ENCODE measurements at regions not wholly inside any gene's neighbourhood (a gene's known extent, or its start where the extent isn't known, plus 50 kb on each side); places are given as distances from the start of the nearest gene placed in this dataset.
"Not testable (repeated sequence)": the region's sequence is repeated elsewhere in the genome, so short reads cannot be mapped to it uniquely, and the experiment has no call there.

- Histone ChIP-seq H3K36me3 (no peaks in the 10 kb centered on the region), H3K9me3 (replicated peaks) (no peaks in the 10 kb centered on the region), H3K27me3 (no peaks in the 10 kb centered on the region), H3K4me3 (no peak overlapping the region), H3K4me1 (no peaks in the 10 kb centered on the region), H3K27ac (no peak overlapping the region)
- no peak for DNase-seq
These were observed 1543.0 kb downstream of the SLITRK5 start for GRCh38 chr13:89214185-89214584.

GRCh38 chr13:89215319-89215718 lies 1544.1 kb downstream of the SLITRK5 start:
- H3K4me1 ChIP-seq; H3K27ac ChIP-seq; H3K27me3 ChIP-seq; H3K36me3 ChIP-seq; H3K4me3 ChIP-seq; H3K9me3 ChIP-seq (replicated peaks); DNase-seq: not testable (repeated sequence)

GRCh38 chr13:89217813-89218212 lies 1546.6 kb downstream of the SLITRK5 start:
- Histone ChIP-seq H3K27me3 (no peaks in the 10 kb centered on the region), H3K4me3 (no peak overlapping the region), H3K27ac (no peak overlapping the region), H3K36me3 (no peaks in the 10 kb centered on the region), H3K9me3 (replicated peaks) (0 out of 2 replicates have a peak, but pooled peaks cover 5% of the 10 kb centered on the region), H3K4me1 (no peaks in the 10 kb centered on the region)
- DNase-seq, result no peak

- DNase-seq, result no peak
- Histone ChIP-seq H3K36me3 (no peaks in the 10 kb centered on the region), H3K4me3 (no peak overlapping the region), H3K4me1 (no peaks in the 10 kb centered on the region), H3K9me3 (replicated peaks) (0 out of 2 replicates have a peak, but pooled peaks cover 5% of the 10 kb centered on the region), H3K27ac (no peak overlapping the region), H3K27me3 (no peaks in the 10 kb centered on the region)
These were observed 1550.5 kb downstream of the SLITRK5 start for GRCh38 chr13:89221557-89222158.

GRCh38 chr13:89227356-89227755 lies 1556.2 kb downstream of the SLITRK5 start:
- no peaks in the 10 kb centered on the region for H3K9me3 ChIP-seq (replicated peaks)
- DNase-seq, result no peak
- H3K27ac ChIP-seq, result no peak overlapping the region
- no peak overlapping the region for H3K4me3 ChIP-seq
- H3K36me3 ChIP-seq, result no peaks in the 10 kb centered on the region
- H3K4me1 ChIP-seq, result no peaks in the 10 kb centered on the region
- H3K27me3 ChIP-seq, result no peaks in the 10 kb centered on the region

GRCh38 chr13:89238496-89238895 lies 1567.3 kb downstream of the SLITRK5 start:
- Histone ChIP-seq H3K4me3 (no peak overlapping the region), H3K9me3 (replicated peaks) (no peaks in the 10 kb centered on the region), H3K27ac (no peak overlapping the region), H3K36me3 (no peaks in the 10 kb centered on the region), H3K27me3 (no peaks in the 10 kb centered on the region), H3K4me1 (no peaks in the 10 kb centered on the region; the same call in 1 of the 2 replicates)
- DNase-seq, result no peak

GRCh38 chr13:89239361-89240127 lies 1568.4 kb downstream of the SLITRK5 start:
- Histone ChIP-seq H3K36me3 (no peaks in the 10 kb centered on the region), H3K27ac (no peak overlapping the region), H3K4me1 (no peaks in the 10 kb centered on the region), H3K27me3 (no peaks in the 10 kb centered on the region), H3K4me3 (no peak overlapping the region), H3K9me3 (replicated peaks) (no peaks in the 10 kb centered on the region)
- no peak for DNase-seq

- Histone ChIP-seq H3K27me3 (no peaks in the 10 kb centered on the region), H3K4me1 (no peaks in the 10 kb centered on the region), H3K9me3 (replicated peaks) (no peaks in the 10 kb centered on the region), H3K4me3 (no peak overlapping the region), H3K27ac (no peak overlapping the region), H3K36me3 (no peaks in the 10 kb centered on the region)
- no peak for DNase-seq
These were observed 1584.8 kb downstream of the SLITRK5 start for GRCh38 chr13:89255844-89256406.

- H3K27ac ChIP-seq, result no peak overlapping the region
- H3K9me3 ChIP-seq (replicated peaks), result no peaks in the 10 kb centered on the region
- H3K4me3 ChIP-seq, result no peak overlapping the region
- DNase-seq, result peak in 1 of 2 experiments; percentile 25
- no peaks in the 10 kb centered on the region for H3K4me1 ChIP-seq
- H3K36me3 ChIP-seq, result no peaks in the 10 kb centered on the region
- no peaks in the 10 kb centered on the region for H3K27me3 ChIP-seq
These were observed 1596.6 kb downstream of the SLITRK5 start for GRCh38 chr13:89267734-89268133.

- no peaks in the 10 kb centered on the region for H3K27me3 ChIP-seq
- no peaks in the 10 kb centered on the region for H3K9me3 ChIP-seq (replicated peaks)
- H3K4me3 ChIP-seq, result no peak overlapping the region
- DNase-seq, result no peak
- no peaks in the 10 kb centered on the region for H3K36me3 ChIP-seq
- H3K27ac ChIP-seq, result no peak overlapping the region
- no peaks in the 10 kb centered on the region for H3K4me1 ChIP-seq
These were observed 1598.6 kb downstream of the SLITRK5 start for GRCh38 chr13:89269737-89270136.

- no peaks in the 10 kb centered on the region for H3K27me3 ChIP-seq
- H3K4me1 ChIP-seq, result no peaks in the 10 kb centered on the region
These were observed 1599.6 kb downstream of the SLITRK5 start for GRCh38 chr13:89270736-89271135.

GRCh38 chr13:89279374-89279773 lies 1608.2 kb downstream of the SLITRK5 start:
- no peak for DNase-seq
- Histone ChIP-seq H3K9me3 (replicated peaks) (no peaks in the 10 kb centered on the region), H3K4me1 (peaks cover 6% of the 10 kb centered on the region; the same call in 1 of the 2 replicates), H3K4me3 (no peak overlapping the region), H3K36me3 (no peaks in the 10 kb centered on the region), H3K27ac (no peak overlapping the region), H3K27me3 (no peaks in the 10 kb centered on the region)

More at GRCh38 chr13:89270736-89271135, 1599.6 kb downstream of the SLITRK5 start:
- Histone ChIP-seq H3K27ac (no peak overlapping the region), H3K9me3 (replicated peaks) (no peaks in the 10 kb centered on the region), H3K36me3 (no peaks in the 10 kb centered on the region), H3K4me3 (no peak overlapping the region)
- DNase-seq, result no peak

GRCh38 chr13:89281331-89281730 lies 1610.2 kb downstream of the SLITRK5 start:
- no peak overlapping the region for H3K4me3 ChIP-seq
- H3K9me3 ChIP-seq (replicated peaks), result no peaks in the 10 kb centered on the region
- H3K27ac ChIP-seq, result no peak overlapping the region
- DNase-seq, result peak in 1 of 2 experiments; percentile 12
- H3K4me1 ChIP-seq, result peaks cover 6% of the 10 kb centered on the region; the same call in 1 of the 2 replicates
- H3K27me3 ChIP-seq, result no peaks in the 10 kb centered on the region
- H3K36me3 ChIP-seq, result no peaks in the 10 kb centered on the region

- Histone ChIP-seq H3K4me1 (peaks cover 6% of the 10 kb centered on the region; the same call in 1 of the 2 replicates), H3K27me3 (no peaks in the 10 kb centered on the region), H3K36me3 (no peaks in the 10 kb centered on the region), H3K4me3 (no peak overlapping the region), H3K9me3 (replicated peaks) (no peaks in the 10 kb centered on the region), H3K27ac (no peak overlapping the region)
- no peak for DNase-seq
These were observed 1611.1 kb downstream of the SLITRK5 start for GRCh38 chr13:89282241-89282640.

GRCh38 chr13:89287381-89287780 lies 1616.2 kb downstream of the SLITRK5 start:
- H3K4me1 ChIP-seq, result no peaks in the 10 kb centered on the region
- H3K27ac ChIP-seq, result no peak overlapping the region
- H3K36me3 ChIP-seq, result no peaks in the 10 kb centered on the region
- H3K9me3 ChIP-seq (replicated peaks), result no peaks in the 10 kb centered on the region
- DNase-seq, result no peak
- no peaks in the 10 kb centered on the region for H3K27me3 ChIP-seq
- H3K4me3 ChIP-seq, result no peak overlapping the region
